ENCODE measurements at regions not wholly inside any gene's neighbourhood (a gene's known extent, or its start where the extent isn't known, plus 50 kb on each side); places are given as distances from the start of the nearest gene placed in this dataset.

GRCh38 chr16:59224401-59224800 lies 490.3 kb upstream of the GOT2 start:
- TF ChIP-seq POLR2A (IDR thresholded peaks at IDR 0.05; ENCODE audit: low read length) (no peak), GATA1 (IDR thresholded peaks at IDR 0.05; ENCODE audit: low read depth, low read length) (no peak)
